ENCODE measurements at regions not wholly inside any gene's neighbourhood (a gene's known extent, or its start where the extent isn't known, plus 50 kb on each side); places are given as distances from the start of the nearest gene placed in this dataset.

- no peak for TF ChIP-seq CTCF (IDR thresholded peaks at IDR 0.05)
- no peak for TF ChIP-seq EP300 (IDR thresholded peaks at IDR 0.05)
- TF ChIP-seq POLR2AphosphoS5 (IDR thresholded peaks at IDR 0.05), result no peak
- TF ChIP-seq POLR2A (IDR thresholded peaks at IDR 0.05), result no peak
- no peaks in the 10 kb centered on the region for H3K36me3 ChIP-seq
- H3K4me1 ChIP-seq, result peaks cover 0 to 48% (median 17%) of the 10 kb centered on the region in 3 donors
- WGBS, 2 donors (ENCODE audit: low coverage in 1 of 2), result 81 to 87% methylated on average over 2 to 3 of the region's 3 CpGs
- H3K27me3 ChIP-seq, result no peaks in the 10 kb centered on the region
- ATAC-seq, result no peak
- H3K4me3 ChIP-seq, result no peak overlapping the region
- H3K27ac ChIP-seq, result no peak overlapping the region
- peaks cover 0 to 6% (median 0%) of the 10 kb centered on the region in 3 donors for H3K9me3 ChIP-seq
Measured at GRCh38 chr20:50301165-50301564, 110.5 kb downstream of the CEBPB start.

GRCh38 chr20:50301712-50302111 lies 111.1 kb downstream of the CEBPB start:
- peaks cover 0 to 6% (median 0%) of the 10 kb centered on the region in 3 donors for H3K9me3 ChIP-seq
- no peak for ATAC-seq
- H3K27ac ChIP-seq, result no peak overlapping the region
- H3K27me3 ChIP-seq, result no peaks in the 10 kb centered on the region
- peaks cover 0 to 50% (median 23%) of the 10 kb centered on the region in 3 donors for H3K4me1 ChIP-seq
- TF ChIP-seq EP300 (IDR thresholded peaks at IDR 0.05) (no peak), POLR2A (IDR thresholded peaks at IDR 0.05) (no peak), POLR2AphosphoS5 (IDR thresholded peaks at IDR 0.05) (no peak), CTCF (IDR thresholded peaks at IDR 0.05) (no peak)
- no peaks in the 10 kb centered on the region for H3K36me3 ChIP-seq
- no peak overlapping the region for H3K4me3 ChIP-seq

GRCh38 chr20:50302341-50303057 lies 111.9 kb downstream of the CEBPB start:
- peaks cover 0 to 52% (median 29%) of the 10 kb centered on the region in 3 donors for H3K4me1 ChIP-seq
- peaks cover 0 to 6% (median 0%) of the 10 kb centered on the region in 3 donors for H3K9me3 ChIP-seq
- no peak for ATAC-seq
- TF ChIP-seq CTCF (IDR thresholded peaks at IDR 0.05) (no peak), EP300 (IDR thresholded peaks at IDR 0.05) (no peak), POLR2AphosphoS5 (IDR thresholded peaks at IDR 0.05) (no peak), POLR2A (IDR thresholded peaks at IDR 0.05) (no peak)
- H3K27ac ChIP-seq, result peak overlapping the region in 3 of 4 donors; percentile 61 to 90 (median 86)
- H3K4me3 ChIP-seq, result no peak overlapping the region
- no peaks in the 10 kb centered on the region for H3K27me3 ChIP-seq
- no peaks in the 10 kb centered on the region for H3K36me3 ChIP-seq
- 73 to 87% methylated on average over 4 of the region's 10 CpGs for WGBS, 2 donors (ENCODE audit: low coverage in 1 of 2)

GRCh38 chr20:50303573-50304500 lies 113.2 kb downstream of the CEBPB start:
- H3K36me3 ChIP-seq, result no peaks in the 10 kb centered on the region
- H3K4me3 ChIP-seq, result no peak overlapping the region
- H3K4me1 ChIP-seq, result peaks cover 0 to 65% (median 37%) of the 10 kb centered on the region in 3 donors
- 44 to 58% methylated on average over 5 to 10 of the region's 11 CpGs for WGBS, 2 donors (ENCODE audit: low coverage in 1 of 2)
- no peaks in the 10 kb centered on the region for H3K27me3 ChIP-seq
- ATAC-seq, result peak; percentile 24
- TF ChIP-seq POLR2AphosphoS5 (IDR thresholded peaks at IDR 0.05) (peak; percentile 11), CTCF (IDR thresholded peaks at IDR 0.05) (no peak), POLR2A (IDR thresholded peaks at IDR 0.05) (no peak), EP300 (IDR thresholded peaks at IDR 0.05) (no peak)
- peak overlapping the region; percentile 84 to 90 (median 88) for H3K27ac ChIP-seq
- peaks cover 0 to 6% (median 0%) of the 10 kb centered on the region in 3 donors for H3K9me3 ChIP-seq

Data from gastroesophageal sphincter (tissue), 4 donors.